ENCODE measurements at regions not wholly inside any gene's neighbourhood (a gene's known extent, or its start where the extent isn't known, plus 50 kb on each side); places are given as distances from the start of the nearest gene placed in this dataset.

GRCh38 chr2:228283491-228284171 is 102.1 kb upstream of the SPHKAP start:
- no peak for DNase-seq

DNA sequence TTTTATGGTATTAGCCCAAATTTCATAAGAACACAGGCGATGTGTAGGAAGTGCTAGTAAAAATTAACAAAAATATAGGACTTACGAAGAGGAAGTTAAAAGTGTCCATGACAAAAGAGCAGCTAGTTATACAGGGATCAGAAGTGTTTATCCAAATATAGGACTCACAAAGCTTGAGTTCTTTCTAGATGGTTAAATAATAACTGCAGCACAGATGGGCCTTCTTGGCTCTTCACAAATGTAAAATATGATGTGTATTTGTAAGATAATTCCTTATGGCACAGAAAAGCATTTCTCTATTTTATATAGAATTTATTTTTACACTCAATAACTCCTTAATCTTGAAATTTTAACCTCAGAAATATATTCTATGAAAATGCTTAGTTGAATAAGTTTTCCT is 100.9 kb upstream of the SPHKAP start:
- no peak for DNase-seq

- DNase-seq: no peak
Observed at GRCh38 chr2:228273159-228273558, 91.7 kb upstream of the SPHKAP start.

GRCh38 chr2:228269351-228269750 is 87.9 kb upstream of the SPHKAP start:
- DNase-seq: no peak

GRCh38 chr2:228268756-228269155 is 87.3 kb upstream of the SPHKAP start:
- no peak for DNase-seq

DNA sequence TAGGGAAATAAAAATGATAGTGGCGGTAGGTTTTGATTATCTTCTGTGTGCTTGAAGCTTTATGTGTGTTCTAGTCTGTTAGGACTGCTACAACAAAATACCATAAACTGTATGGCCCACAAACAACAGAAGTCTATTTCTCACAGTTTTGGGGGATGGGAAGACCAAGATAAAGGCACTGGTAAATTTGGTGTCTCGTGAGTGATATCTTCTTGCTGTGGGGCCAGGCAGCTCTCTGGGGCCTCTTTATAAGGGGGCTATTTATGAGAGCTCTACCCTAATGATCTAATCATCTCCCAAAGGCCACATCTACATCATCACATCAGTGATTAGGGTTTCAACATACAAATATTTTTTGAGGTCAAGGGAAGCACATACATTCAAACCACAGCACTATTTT is 86.8 kb upstream of the SPHKAP start:
- no peak for DNase-seq

DNA sequence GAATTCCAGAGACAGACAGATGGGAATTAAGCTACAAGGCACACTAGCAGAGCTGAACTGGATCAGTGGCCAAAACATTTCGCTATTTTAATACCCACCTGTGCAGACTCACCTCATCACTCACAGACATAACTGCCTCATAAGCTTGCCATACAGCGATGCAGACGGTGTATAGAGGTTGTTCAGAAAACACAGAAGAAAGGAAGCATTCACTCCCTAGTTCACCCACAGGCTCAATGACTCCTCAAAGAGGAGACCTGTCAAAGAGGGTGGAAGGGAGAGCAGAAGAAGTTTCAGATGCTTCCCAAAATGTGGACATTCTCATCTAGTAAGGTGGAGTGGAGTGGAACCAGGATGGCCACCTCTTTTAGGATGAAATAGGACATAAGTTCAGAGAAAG is 81.7 kb upstream of the SPHKAP start:
- DNase-seq: no peak

- DNase-seq: no peak
Observed at GRCh38 chr2:228261546-228261945, 80.1 kb upstream of the SPHKAP start.

GRCh38 chr2:228257379-228257778 is 75.9 kb upstream of the SPHKAP start:
- DNase-seq: no peak

DNA sequence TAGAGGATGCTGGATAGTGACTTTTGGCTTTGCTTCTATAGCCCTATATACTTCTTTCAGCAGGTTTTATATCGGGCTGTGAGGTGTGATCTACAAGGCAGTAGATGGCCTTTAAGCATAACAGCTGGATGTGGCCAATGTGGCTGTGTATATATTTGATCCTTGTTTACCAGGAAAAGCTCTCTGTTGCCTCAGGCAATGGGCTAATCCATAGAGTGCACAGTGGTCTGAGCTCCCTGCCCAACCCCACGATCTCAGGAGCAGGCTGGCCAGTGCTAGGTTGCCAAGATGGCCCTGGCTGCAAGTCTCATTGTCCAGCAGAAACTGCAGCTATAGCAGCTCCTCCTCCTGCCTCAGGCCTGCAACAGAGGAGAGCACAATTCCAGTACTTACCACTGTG is 72.3 kb upstream of the SPHKAP start:
- no peak for DNase-seq

DNA sequence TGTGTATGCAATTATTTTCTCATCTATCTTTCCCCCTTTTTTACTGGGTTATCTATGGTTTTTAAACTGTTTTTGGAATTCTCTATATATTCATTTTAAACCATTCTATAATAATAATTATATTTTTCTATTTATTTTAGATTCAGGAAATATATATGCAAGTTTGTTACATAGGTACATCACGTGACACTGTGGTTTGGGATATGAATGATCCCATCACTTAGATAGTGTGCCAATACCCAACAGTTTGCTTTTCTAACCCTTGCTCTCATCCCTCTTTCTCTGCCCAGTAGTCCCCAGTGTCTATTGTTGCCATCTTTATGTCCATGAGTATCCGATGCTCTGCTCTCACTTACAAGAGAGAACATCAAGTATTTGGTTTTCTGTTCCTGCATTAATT is 65.8 kb upstream of the SPHKAP start:
- no peak for DNase-seq

DNA sequence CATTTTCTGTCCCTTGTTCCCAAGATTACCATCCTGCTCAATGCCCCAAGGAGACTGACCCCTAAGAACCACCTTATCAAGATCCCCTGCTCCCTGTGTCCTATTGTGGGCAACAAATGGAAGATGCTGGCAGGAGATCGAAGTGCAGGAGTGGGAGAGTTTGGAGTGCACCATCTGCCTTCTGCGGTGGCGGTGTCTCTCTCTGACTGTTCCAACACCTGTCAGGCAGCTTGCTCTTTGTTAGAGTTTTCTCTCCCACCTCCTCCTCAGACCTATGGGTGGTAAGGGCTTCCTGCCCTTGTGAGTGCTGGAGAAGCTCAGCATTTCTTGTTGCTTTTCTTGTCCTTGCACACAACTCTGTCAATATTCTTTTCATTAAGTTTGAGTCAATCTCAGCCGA is 64.1 kb upstream of the SPHKAP start:
- no peak for DNase-seq

DNA sequence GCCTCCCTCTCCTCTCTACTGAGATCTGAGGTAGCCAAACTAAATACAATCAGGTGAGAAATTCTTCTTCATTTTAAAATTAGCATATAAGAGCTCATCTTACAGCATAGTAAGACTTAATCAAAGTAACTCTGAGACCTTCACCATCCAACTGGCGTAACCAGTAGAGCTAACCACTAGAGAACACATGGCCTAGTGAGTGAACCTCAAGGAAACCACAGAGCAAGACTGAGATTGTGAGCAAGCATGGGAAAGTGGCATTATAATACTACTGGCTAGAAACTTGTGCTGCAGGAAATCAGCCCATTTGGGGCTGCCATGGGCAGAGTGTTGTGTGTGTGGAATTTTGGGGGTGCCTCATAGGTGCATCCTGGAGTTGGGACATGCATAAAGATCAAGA is 61.1 kb upstream of the SPHKAP start:
- DNase-seq: no peak

GRCh38 chr2:228239907-228240561 is 58.5 kb upstream of the SPHKAP start:
- DNase-seq: no peak

- no peak for DNase-seq
Observed at GRCh38 chr2:228239207-228239906, 57.9 kb upstream of the SPHKAP start.

Data from retina (tissue), 1 donor.